ENCODE measurements at regions not wholly inside any gene's neighbourhood (a gene's known extent, or its start where the extent isn't known, plus 50 kb on each side); places are given as distances from the start of the nearest gene placed in this dataset.

- Histone ChIP-seq H3K36me3 (ENCODE audit: insufficient read depth, low read length, poor library complexity, severe bottlenecking) (no peaks in the 10 kb centered on the region), H3K4me3 (ENCODE audit: low read depth, low read length, poor library complexity, severe bottlenecking) (no peak overlapping the region), H3K27ac (ENCODE audit: low read depth, low read length, poor library complexity, severe bottlenecking) (no peak overlapping the region), H3K4me1 (ENCODE audit: insufficient read depth, low read length, poor library complexity, severe bottlenecking) (peaks cover 20% of the 10 kb centered on the region), H3K27me3 (replicated peaks; ENCODE audit: insufficient read depth, low read depth, low read length, poor library complexity) (no peaks in the 10 kb centered on the region), H3K9me3 (ENCODE audit: low read depth, low read length, poor library complexity, severe bottlenecking) (no peaks in the 10 kb centered on the region)
- ChIA-PET CTCF (interaction anchor here (0.9 kb wide), 1 partner anchor 179 kb away, joined by 3 read pairs; no protein-coding TSS in a partner anchor), POLR2A (ENCODE audit: low non-redundant PET) (no interaction called here)
- DNase-seq (ENCODE audit: low spot score): peak; percentile 43
- TF ChIP-seq, protein P1, sequence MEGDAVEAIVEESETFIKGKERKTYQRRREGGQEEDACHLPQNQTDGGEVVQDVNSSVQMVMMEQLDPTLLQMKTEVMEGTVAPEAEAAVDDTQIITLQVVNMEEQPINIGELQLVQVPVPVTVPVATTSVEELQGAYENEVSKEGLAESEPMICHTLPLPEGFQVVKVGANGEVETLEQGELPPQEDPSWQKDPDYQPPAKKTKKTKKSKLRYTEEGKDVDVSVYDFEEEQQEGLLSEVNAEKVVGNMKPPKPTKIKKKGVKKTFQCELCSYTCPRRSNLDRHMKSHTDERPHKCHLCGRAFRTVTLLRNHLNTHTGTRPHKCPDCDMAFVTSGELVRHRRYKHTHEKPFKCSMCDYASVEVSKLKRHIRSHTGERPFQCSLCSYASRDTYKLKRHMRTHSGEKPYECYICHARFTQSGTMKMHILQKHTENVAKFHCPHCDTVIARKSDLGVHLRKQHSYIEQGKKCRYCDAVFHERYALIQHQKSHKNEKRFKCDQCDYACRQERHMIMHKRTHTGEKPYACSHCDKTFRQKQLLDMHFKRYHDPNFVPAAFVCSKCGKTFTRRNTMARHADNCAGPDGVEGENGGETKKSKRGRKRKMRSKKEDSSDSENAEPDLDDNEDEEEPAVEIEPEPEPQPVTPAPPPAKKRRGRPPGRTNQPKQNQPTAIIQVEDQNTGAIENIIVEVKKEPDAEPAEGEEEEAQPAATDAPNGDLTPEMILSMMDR (conservative IDR thresholded peaks at IDR 0.05; ENCODE audit: low read depth, low read length): no peak
- no peak for TF ChIP-seq EZH2 (IDR thresholded peaks at IDR 0.05; ENCODE audit: borderline replicate concordance, low read depth, low read length, poor library complexity, severe bottlenecking)
- intact Hi-C loops (cut with micrococcal nuclease; ENCODE audit: unreplicated experiment): no loop called here
- BruUV-seq (replicated peaks): no TSS peak
Observed at GRCh38 chr4:125104616-125105015, 210.1 kb upstream of the FAT4 start.

DNA sequence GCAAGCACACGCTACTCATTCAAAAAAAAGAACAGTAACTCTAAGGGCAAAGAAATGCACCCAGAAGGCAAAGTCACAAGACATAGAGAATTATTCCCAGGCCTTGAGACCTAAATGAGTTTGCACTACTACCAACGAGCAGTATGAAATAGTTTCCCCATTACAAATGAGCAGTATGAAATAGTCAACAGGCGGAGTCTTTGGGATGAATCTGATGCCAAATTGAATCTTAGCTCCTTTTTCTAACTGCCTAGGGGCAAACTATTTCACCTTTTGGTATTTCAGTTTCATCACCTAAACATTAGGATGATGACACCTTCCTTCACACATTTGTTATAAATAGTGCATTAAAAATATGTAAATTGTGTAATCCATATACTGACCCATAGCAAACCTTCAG, 213.0 kb upstream of the FAT4 start:
- TF ChIP-seq EZH2 (IDR thresholded peaks at IDR 0.05; ENCODE audit: borderline replicate concordance, low read depth, low read length, poor library complexity, severe bottlenecking): no peak
- TF ChIP-seq, protein P1 (conservative IDR thresholded peaks at IDR 0.05; ENCODE audit: low read depth, low read length): no peak
- DNase-seq (ENCODE audit: low spot score): no peak
- no peaks in the 10 kb centered on the region for H3K36me3 ChIP-seq (ENCODE audit: insufficient read depth, low read length, poor library complexity, severe bottlenecking)
- no TSS peak for BruUV-seq (replicated peaks)
- no peak overlapping the region for H3K27ac ChIP-seq (ENCODE audit: low read depth, low read length, poor library complexity, severe bottlenecking)
- ChIA-PET CTCF (no interaction called here), POLR2A (ENCODE audit: low non-redundant PET) (no interaction called here)
- intact Hi-C loops (cut with micrococcal nuclease; ENCODE audit: unreplicated experiment): no loop called here
- no peaks in the 10 kb centered on the region for H3K9me3 ChIP-seq (ENCODE audit: low read depth, low read length, poor library complexity, severe bottlenecking)
- no peak overlapping the region for H3K4me3 ChIP-seq (ENCODE audit: low read depth, low read length, poor library complexity, severe bottlenecking)
- peaks cover 25% of the 10 kb centered on the region for H3K4me1 ChIP-seq (ENCODE audit: insufficient read depth, low read length, poor library complexity, severe bottlenecking)
- no peaks in the 10 kb centered on the region for H3K27me3 ChIP-seq (replicated peaks; ENCODE audit: insufficient read depth, low read depth, low read length, poor library complexity)

DNA sequence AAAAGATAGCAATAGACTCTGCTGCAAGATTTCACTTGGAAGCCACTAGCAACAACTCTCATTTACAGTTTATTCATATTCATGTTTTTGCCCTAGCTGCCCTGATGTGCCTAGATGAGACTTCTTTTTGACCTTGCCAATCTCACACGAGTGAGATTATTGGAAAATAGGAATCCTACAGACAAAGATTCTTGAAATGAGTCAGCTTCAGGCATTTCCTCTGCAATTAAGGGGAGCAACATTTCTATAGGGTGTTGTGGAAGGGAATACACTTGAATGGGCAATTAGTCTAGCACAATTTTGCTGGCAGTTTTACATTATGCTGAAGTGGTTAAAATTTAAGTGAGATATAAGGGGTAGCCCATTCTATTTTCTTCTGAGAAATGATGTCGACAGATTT, 217.0 kb upstream of the FAT4 start:
- ChIA-PET POLR2A (ENCODE audit: low non-redundant PET) (no interaction called here), CTCF (interaction anchor here (0.7 kb wide), 1 partner anchor 1498 kb away, joined by 4 read pairs; no protein-coding TSS in a partner anchor)
- no TSS peak for BruUV-seq (replicated peaks)
- Histone ChIP-seq H3K36me3 (ENCODE audit: insufficient read depth, low read length, poor library complexity, severe bottlenecking) (no peaks in the 10 kb centered on the region), H3K27me3 (replicated peaks; ENCODE audit: insufficient read depth, low read depth, low read length, poor library complexity) (no peaks in the 10 kb centered on the region), H3K4me1 (ENCODE audit: insufficient read depth, low read length, poor library complexity, severe bottlenecking) (peaks cover 5% of the 10 kb centered on the region), H3K27ac (ENCODE audit: low read depth, low read length, poor library complexity, severe bottlenecking) (no peak overlapping the region), H3K9me3 (ENCODE audit: low read depth, low read length, poor library complexity, severe bottlenecking) (no peaks in the 10 kb centered on the region), H3K4me3 (ENCODE audit: low read depth, low read length, poor library complexity, severe bottlenecking) (no peak overlapping the region)
- intact Hi-C loops (cut with micrococcal nuclease; ENCODE audit: unreplicated experiment): no loop called here
- DNase-seq (ENCODE audit: low spot score): peak; percentile 86
- TF ChIP-seq EZH2 (IDR thresholded peaks at IDR 0.05; ENCODE audit: borderline replicate concordance, low read depth, low read length, poor library complexity, severe bottlenecking): no peak
- TF ChIP-seq, protein P1 (conservative IDR thresholded peaks at IDR 0.05; ENCODE audit: low read depth, low read length): no peak

Measured in A673 (cell line).